GM21576 (cell line): ENCODE measurements at regions not wholly inside any gene's neighbourhood (a gene's known extent, or its start where the extent isn't known, plus 50 kb on each side); places are given as distances from the start of the nearest gene placed in this dataset.
"Not testable (repeated sequence)": the region's sequence is repeated elsewhere in the genome, so short reads cannot be mapped to it uniquely, and the experiment has no call there.

Experiments used
- ATAC-seq: cut with Tn5 transposase; IDR thresholded peaks from one replicate; pipeline ENCODE4 v1.9.1; 2021; ENCODE audit warnings: mild to moderate bottlenecking, moderate library complexity; ENCODE audit not compliant: unreplicated experiment

DNA sequence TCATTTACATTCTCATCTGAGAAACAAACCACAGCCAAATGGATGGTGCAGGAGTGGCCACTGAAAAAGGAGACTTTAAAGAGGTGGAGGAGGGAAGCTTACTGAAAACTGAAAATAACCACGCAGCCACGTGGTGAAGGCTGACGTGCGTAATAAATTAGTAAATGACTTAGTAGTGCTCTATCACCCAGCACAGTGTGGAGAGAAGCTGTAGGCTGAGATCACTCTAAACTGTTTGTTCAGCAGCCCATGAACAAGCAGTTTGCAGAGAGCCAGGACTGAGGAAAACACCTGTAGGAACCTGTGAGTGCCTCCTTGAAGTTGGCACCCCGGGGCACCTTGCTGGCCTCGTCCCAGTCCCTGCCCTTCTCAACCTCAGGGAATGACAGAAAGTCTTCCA, 193.0 kb downstream of the TXNL1 start:
- no peak for ATAC-seq

- no peak for ATAC-seq
Observed at GRCh38 chr18:56444201-56444600, 194.2 kb downstream of the TXNL1 start.

- ATAC-seq: no peak
Observed at GRCh38 chr18:56443166-56443907, 195.1 kb downstream of the TXNL1 start.

- ATAC-seq: not testable (repeated sequence)
Observed at GRCh38 chr18:56438480-56438879, 199.9 kb downstream of the TXNL1 start.

- ATAC-seq: no peak
Observed at GRCh38 chr18:56436651-56437050, 201.7 kb downstream of the TXNL1 start.

DNA sequence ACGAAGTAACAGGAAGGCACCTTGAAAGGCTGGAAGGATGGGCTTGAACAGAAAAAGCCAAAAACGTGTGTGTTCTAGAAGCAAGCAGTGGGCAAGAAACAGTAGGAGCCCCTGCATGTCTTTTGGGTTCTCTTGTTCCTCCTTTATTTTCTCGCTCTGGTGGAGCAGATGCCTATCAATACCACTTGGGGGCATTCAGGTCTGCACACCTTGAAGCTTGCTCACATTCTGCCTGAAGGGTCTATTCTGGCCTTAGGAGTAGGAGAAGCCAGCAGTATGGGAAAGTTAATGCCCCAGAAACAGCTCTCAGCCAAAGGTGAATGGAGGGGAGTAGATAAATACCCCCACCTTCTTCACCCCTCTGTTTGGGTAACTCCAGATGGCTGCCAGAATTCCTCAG, 204.5 kb downstream of the TXNL1 start:
- no peak for ATAC-seq

- no peak for ATAC-seq
Observed at GRCh38 chr18:56431551-56431950, 206.8 kb downstream of the TXNL1 start.

DNA sequence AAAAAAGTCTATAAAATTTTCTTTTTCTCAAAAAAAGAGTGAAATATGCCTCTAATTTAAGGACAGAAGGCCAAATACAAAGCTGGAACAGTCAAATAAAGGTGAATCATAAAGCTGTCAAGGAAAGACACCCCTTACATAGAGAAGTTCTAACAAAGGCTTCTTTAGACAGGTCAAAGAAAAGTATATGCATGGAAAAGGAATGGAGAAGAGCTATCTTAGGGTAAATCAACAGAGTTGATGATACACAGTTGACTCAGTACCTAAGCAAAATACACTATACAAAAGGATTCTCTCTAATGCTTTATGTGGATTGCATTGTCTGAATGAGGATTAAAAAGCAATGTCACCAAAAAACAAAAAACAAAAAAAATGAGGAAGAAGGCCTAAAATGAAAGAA, 214.8 kb downstream of the TXNL1 start:
- no peak for ATAC-seq

DNA sequence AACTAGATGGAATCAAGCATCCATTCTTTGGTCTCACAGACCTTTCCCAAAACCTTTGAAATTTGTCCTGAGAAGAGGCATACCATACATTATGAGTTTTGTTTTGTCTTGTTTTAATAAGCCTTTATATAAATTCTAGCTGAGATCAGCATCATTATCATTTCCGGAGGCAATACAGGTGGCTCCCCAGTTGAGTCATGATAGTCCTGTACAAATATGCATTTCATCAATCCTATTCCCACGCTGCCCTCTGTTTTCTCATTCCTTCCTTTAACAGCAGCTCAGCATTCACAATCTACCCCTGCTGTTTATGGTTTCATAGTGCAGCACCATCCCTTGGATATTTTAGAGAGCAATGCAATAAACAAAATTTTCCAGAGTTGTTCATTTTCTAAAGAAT, 216.7 kb downstream of the TXNL1 start:
- no peak for ATAC-seq

DNA sequence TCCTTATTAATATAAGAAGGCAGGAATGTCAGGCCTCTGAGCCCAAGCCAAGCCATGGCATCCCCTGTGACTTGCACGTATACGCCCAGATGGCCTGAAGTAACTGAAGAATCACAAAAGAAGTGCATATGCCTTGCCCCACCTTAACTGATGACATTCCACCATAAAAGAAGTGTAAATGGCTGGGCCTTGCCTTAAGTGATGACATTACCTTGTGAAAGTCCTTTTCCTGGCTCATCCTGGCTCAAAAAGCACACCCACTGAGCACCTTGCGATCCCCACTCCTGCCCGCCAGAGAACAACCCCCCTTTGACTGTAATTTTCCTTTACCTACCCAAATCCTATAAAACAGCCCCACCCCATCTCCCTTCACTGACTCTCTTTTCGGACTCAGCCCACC, 217.5 kb downstream of the TXNL1 start:
- not testable (repeated sequence) for ATAC-seq

DNA sequence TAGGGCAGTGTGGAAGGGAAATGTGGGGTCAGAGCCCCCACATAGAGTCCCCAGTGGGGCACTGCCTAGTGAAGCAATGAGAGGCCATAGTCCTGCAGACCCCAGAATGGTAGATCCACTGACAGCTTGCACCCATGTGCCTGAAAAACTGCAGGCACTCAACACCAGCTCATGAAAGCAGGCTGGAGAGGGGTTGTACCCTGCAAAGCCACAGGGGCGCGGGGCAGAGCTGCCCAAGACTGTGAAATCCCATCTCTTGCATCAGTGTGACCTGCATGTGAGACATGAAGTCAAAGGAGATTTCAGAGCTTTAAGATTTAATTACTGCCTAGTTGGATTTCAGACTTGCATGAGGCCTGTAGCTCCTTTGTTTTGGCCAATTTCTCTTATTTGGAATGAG, 224.0 kb downstream of the TXNL1 start:
- no peak for ATAC-seq

- no peak for ATAC-seq
Observed at GRCh38 chr18:56413862-56414261, 224.5 kb downstream of the TXNL1 start.

- ATAC-seq: no peak
Observed at GRCh38 chr18:56412951-56413350, 225.4 kb downstream of the TXNL1 start.

GRCh38 chr18:56409736-56410135, 228.7 kb downstream of the TXNL1 start:
- ATAC-seq: no peak

GRCh38 chr18:56407646-56408180, 230.7 kb downstream of the TXNL1 start:
- ATAC-seq: no peak

DNA sequence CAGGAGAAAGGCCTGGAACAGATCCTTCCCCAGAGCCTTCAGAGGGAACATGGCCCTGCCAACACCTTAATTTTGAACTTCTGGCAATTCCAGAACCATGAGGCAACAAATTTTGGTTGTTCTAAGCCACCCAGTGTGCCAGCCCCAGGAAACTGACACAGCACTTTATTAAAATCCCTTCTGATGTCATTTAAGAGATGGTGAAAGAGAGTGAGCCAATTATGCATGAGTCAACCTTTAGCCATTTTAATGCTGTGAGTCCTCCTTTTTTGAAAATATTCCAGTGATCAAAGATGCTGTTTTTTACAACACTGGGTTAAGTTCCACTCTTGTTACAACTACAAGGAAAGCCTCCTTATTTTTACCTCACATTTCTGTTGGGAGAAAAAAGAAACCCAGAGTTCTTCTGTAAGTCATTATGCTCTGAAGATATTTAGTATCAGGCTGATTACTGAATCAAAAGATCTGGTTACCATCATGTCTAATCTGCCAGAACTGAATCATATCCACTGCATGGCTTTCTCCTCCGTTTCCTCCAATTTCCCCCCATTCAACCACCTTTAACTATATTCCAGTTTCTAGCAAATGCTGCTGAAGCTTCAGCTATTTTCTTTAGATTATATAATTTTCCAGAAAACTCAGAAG, 235.4 kb downstream of the TXNL1 start:
- ATAC-seq: no peak

- no peak for ATAC-seq
Observed at GRCh38 chr18:56393870-56394269, 244.5 kb downstream of the TXNL1 start.

DNA sequence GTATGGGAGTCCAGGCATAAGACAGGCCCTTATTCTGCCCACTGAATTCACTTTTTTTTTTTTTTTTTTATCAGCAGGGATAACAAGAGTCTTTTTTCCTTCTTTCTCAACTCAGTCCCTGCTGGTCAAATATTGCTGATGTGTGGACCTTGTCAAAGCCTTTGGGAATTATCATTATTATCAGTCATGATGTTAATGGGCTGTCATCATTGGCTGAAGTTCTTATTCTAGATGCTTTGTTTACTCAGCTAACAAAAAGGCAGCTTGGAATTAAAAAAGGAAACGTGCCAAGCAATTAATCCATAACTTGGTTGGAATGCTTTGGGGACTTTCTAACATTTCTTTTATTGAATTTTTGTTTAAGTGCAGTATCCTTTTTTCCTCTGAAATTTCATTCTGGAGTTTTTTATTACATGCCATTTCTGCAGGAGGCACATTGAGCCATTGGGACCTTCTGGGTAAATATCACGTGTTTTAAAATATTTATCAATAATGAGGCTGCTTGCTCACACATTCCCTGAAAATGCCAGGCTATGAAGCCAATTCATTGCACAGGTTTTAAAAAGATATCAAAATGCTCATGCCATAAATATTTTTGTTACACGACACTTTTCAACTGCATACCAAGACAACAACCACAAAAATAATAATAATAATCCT, 246.3 kb downstream of the TXNL1 start:
- no peak for ATAC-seq

- no peak for ATAC-seq
Observed at GRCh38 chr18:56390626-56391025, 247.8 kb downstream of the TXNL1 start.

GRCh38 chr18:56389190-56389589, 249.2 kb downstream of the TXNL1 start:
- ATAC-seq: no peak

DNA sequence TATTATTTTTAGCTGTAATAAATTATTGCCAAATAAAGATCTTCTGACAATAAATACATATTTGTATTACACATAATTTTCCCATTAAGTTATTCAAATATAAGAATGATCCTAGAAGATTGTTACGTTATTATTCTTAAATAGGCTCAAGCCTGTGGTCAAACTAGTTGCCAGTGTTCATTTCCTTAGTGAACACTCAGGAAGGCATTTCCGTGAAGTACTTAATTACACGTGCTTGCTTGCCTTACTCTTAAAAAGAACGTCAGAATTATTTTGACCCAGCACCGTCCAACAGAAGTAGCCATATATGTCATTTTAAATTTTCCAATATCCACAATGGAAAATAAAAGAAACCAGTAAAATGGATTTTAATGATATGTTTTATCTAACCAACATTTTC, 249.8 kb downstream of the TXNL1 start:
- no peak for ATAC-seq

DNA sequence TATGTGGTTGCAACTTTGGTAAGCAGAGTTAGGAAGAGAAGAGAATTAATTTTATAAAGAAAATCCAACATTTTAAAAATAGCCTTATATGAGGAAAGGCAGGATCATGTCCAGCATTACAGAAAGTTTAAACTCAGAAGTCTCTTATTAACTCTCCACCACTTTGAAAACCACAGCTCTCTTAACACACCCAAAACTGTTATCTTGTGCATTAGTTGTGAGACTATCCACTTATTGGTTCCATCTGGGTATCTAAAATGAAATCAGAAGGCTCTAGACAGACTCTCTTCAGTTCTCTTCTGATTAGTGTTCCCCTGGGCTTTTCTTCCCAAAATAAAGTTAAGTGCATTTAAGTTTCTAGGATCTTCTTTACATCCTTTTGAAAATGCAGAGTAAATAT, 251.5 kb downstream of the TXNL1 start:
- no peak for ATAC-seq
